H1 (cell line): ENCODE measurements at regions not wholly inside any gene's neighbourhood (a gene's known extent, or its start where the extent isn't known, plus 50 kb on each side); places are given as distances from the start of the nearest gene placed in this dataset.

Experiments used
- CTCF ChIA-PET: fragments of 300-600 bp; sonication (Branson Sonifier 250); formaldehyde crosslinking; loops from one replicate; lab custom pipeline; 2021; ENCODE audit not compliant: partially characterized antibody; lab: Charles Lee
- POLR2A ChIA-PET: fragments of 300-600 bp; sonication (Branson Sonifier 250); formaldehyde crosslinking; loops from one replicate; lab custom pipeline; 2021; ENCODE audit warnings: inconsistent platforms; ENCODE audit not compliant: partially characterized antibody; lab: Charles Lee
- DNase-seq, 2 experiments: peaks; one replicate each; pipeline versions ENCODE4 v3.0.0 to v3.0.0-alpha.2; 2010 to 2022; ENCODE audit warnings: low spot score in 2 of 2, low read depth in 1 of 2, mixed read lengths in 1 of 2
- FAIRE-seq: peaks from 2 replicates; lab custom pipeline; 2011; peaks lifted over from hg19 to GRCh38; lab: Jason Lieb, UNC
- H2AFZ ChIP-seq: 2 replicates; pipeline ENCODE4 v1.8.1; 2012; ENCODE audit warnings: low read length, inconsistent platforms
- H2AK5ac ChIP-seq: 2 replicates; pipeline ENCODE4 v1.6.1; 2013; ENCODE audit warnings: low read depth, low read length
- H2BK120ac ChIP-seq: replicated peaks from 2 replicates; pipeline ENCODE3; 2013; ENCODE audit warnings: low read depth, low read length, inconsistent platforms
- H2BK12ac ChIP-seq: 2 replicates; pipeline ENCODE4 v1.6.1; 2013; ENCODE audit warnings: low read depth, low read length
- H2BK15ac ChIP-seq: 2 replicates; pipeline ENCODE4 v1.6.1; 2013; ENCODE audit warnings: low read length
- H2BK20ac ChIP-seq: 2 replicates; pipeline ENCODE4 v1.6.1; 2013; ENCODE audit warnings: low read length
- H2BK5ac ChIP-seq: 2 replicates; pipeline ENCODE4 v1.6.1; 2013; ENCODE audit warnings: low read depth, low read length
- H3K14ac ChIP-seq: 2 replicates; pipeline ENCODE4 v1.6.1; 2013; ENCODE audit warnings: inconsistent platforms; ENCODE audit not compliant: insufficient read length
- H3K18ac ChIP-seq: 2 replicates; pipeline ENCODE4 v1.6.1; 2013; ENCODE audit warnings: low read length; ENCODE audit errors: extremely low read depth
- H3K23ac ChIP-seq: 2 replicates; pipeline ENCODE4 v1.6.1; 2013; ENCODE audit warnings: inconsistent platforms; ENCODE audit not compliant: insufficient read length
- H3K23me2 ChIP-seq: 2 replicates; pipeline ENCODE4 v1.6.1; 2013; ENCODE audit warnings: low read depth, low read length
- H3K27ac ChIP-seq: 2 replicates; pipeline ENCODE4 v1.6.1; 2011; ENCODE audit warnings: low read depth, low read length, inconsistent platforms
- H3K27me3 ChIP-seq, 4 experiments: replicated peaks in 1 of 4; 1 replicate in 1 of 4; 2 replicates in 3 of 4; pipeline versions ENCODE4 v1.6.1 to v1.8.1; 2011 to 2013; ENCODE audit warnings: low read length in 3 of 4, mild to moderate bottlenecking in 3 of 4, inconsistent platforms in 2 of 4, mixed read lengths in 2 of 4, moderate library complexity in 1 of 4; ENCODE audit not compliant: control insufficient read depth in 3 of 4, insufficient read depth in 3 of 4; ENCODE audit errors: extremely low read depth in 1 of 4
- H3K36me3 ChIP-seq, 4 experiments: 2 replicates each; pipeline versions ENCODE4 v1.6.1 to v1.8.1; 2011 to 2013; ENCODE audit warnings: mild to moderate bottlenecking in 4 of 4, low read length in 3 of 4, moderate library complexity in 2 of 4, control low read depth in 1 of 4, inconsistent platforms in 1 of 4; ENCODE audit not compliant: insufficient read depth in 4 of 4, control insufficient read depth in 2 of 4
- H3K4ac ChIP-seq: replicated peaks from 2 replicates; pipeline ENCODE3; 2013; ENCODE audit warnings: low read length, low read depth, mixed read lengths, inconsistent platforms; ENCODE audit not compliant: insufficient read length
- H3K4me1 ChIP-seq, 4 experiments: replicated peaks in 1 of 4; 1 replicate in 1 of 4; 2 replicates in 3 of 4; pipeline versions ENCODE4 v1.6.1 to v1.8.1; 2011 to 2013; ENCODE audit warnings: low read length in 3 of 4, inconsistent platforms in 2 of 4, mixed read lengths in 1 of 4; ENCODE audit not compliant: insufficient read depth in 4 of 4, control insufficient read depth in 3 of 4
- H3K4me2 ChIP-seq, 2 experiments: 2 replicates each; pipeline versions ENCODE4 v1.6.1 to v1.8.1; 2011 to 2013; ENCODE audit warnings: low read depth in 2 of 2, low read length in 2 of 2, control low read depth in 1 of 2, inconsistent platforms in 1 of 2, mild to moderate bottlenecking in 1 of 2; ENCODE audit not compliant: insufficient read depth in 1 of 2
- H3K4me3 ChIP-seq, 4 experiments: fragments of 200-600, 300-600 bp in 1 of 4; sonication (generic), shearing (Covaris generic), sonication (Bioruptor Twin) in 1 of 4; 2 replicates each; pipeline versions ENCODE4 v1.5.1 to v1.8.1; 2011 to 2016; ENCODE audit warnings: low read length in 4 of 4, low read depth in 3 of 4, control low read depth in 2 of 4, inconsistent platforms in 2 of 4, mild to moderate bottlenecking in 2 of 4, mixed read lengths in 1 of 4, moderate library complexity in 1 of 4; ENCODE audit not compliant: insufficient read depth in 2 of 4; ENCODE audit errors: extremely low read depth in 1 of 4
- H3K56ac ChIP-seq: replicated peaks from 2 replicates; pipeline ENCODE3; 2013; ENCODE audit warnings: low read depth, mild to moderate bottlenecking, mixed read lengths, low read length, inconsistent platforms; ENCODE audit not compliant: insufficient read length
- H3K79me1 ChIP-seq: 2 replicates; pipeline ENCODE4 v1.6.1; 2013; ENCODE audit warnings: low read depth, low read length, control low read depth
- H3K79me2 ChIP-seq, 2 experiments: 2 replicates each; pipeline versions ENCODE4 v1.6.1 to v1.8.1; 2012 to 2013; ENCODE audit warnings: low read length in 2 of 2, mild to moderate bottlenecking in 2 of 2, inconsistent platforms in 1 of 2; ENCODE audit not compliant: insufficient read depth in 2 of 2, control insufficient read depth in 1 of 2
- H3K9ac ChIP-seq, 4 experiments: replicated peaks in 1 of 4; 1 replicate in 1 of 4; 2 replicates in 3 of 4; pipeline versions ENCODE4 v1.6.1 to v1.8.1; 2011 to 2013; ENCODE audit warnings: low read depth in 3 of 4, low read length in 3 of 4, control low read depth in 2 of 4, mild to moderate bottlenecking in 2 of 4, moderate library complexity in 2 of 4, inconsistent platforms in 1 of 4; ENCODE audit errors: extremely low read depth in 1 of 4
- H3K9me3 ChIP-seq, 2 experiments: 2 replicates each; pipeline versions ENCODE4 v1.6.1 to v1.8.1; 2012 to 2013; ENCODE audit warnings: mild to moderate bottlenecking in 2 of 2, moderate library complexity in 2 of 2, control low read depth in 1 of 2, inconsistent platforms in 1 of 2, low read depth in 1 of 2, low read length in 1 of 2, mixed read lengths in 1 of 2; ENCODE audit not compliant: insufficient read depth in 2 of 2
- H4K20me1 ChIP-seq, 2 experiments: replicated peaks in 1 of 2; 2 replicates each; pipeline versions ENCODE3 to v1.8.1; 2011 to 2013; ENCODE audit warnings: inconsistent platforms in 2 of 2, low read length in 2 of 2, mild to moderate bottlenecking in 1 of 2; ENCODE audit not compliant: insufficient read depth in 2 of 2, control insufficient read depth in 1 of 2
- H4K5ac ChIP-seq: 2 replicates; pipeline ENCODE4 v1.6.1; 2013; ENCODE audit warnings: low read length, low read depth, mixed read lengths, inconsistent platforms; ENCODE audit not compliant: insufficient read length
- H4K8ac ChIP-seq: 2 replicates; pipeline ENCODE4 v1.8.0; 2013; ENCODE audit warnings: mild to moderate bottlenecking, moderate library complexity, low read length, inconsistent platforms; ENCODE audit not compliant: insufficient read depth; ENCODE audit errors: extremely low read depth
- H4K91ac ChIP-seq: replicated peaks from 2 replicates; pipeline ENCODE3; 2013; ENCODE audit warnings: low read length, mixed read lengths, inconsistent platforms; ENCODE audit not compliant: insufficient read length
- WGBS, 2 experiments: shearing (Covaris generic) in 1 of 2; methylation state at CpG; one replicate each; pipeline versions ENCODE4 v1.1.6 to v1.1.7; 2013 to 2015; ENCODE audit warnings: low lambda C conversion rate in 2 of 2, mixed read lengths in 2 of 2, inconsistent platforms in 1 of 2, low coverage in 1 of 2, missing lambda C conversion rate in 1 of 2; ENCODE audit not compliant: insufficient replicate concordance in 2 of 2, insufficient coverage in 1 of 2, insufficient read length in 1 of 2; ENCODE audit errors: extremely low coverage in 1 of 2, missing lambda C conversion rate in 1 of 2; 5-methylcytosine and 5-hydroxymethylcytosine counted together

GRCh38 chr12:30466093-30466585 lies 229.5 kb downstream of the IPO8 start:
- H3K23me2 ChIP-seq, result no peaks in the 10 kb centered on the region
- H3K56ac ChIP-seq, result no peak overlapping the region
- H3K18ac ChIP-seq, result no peak overlapping the region
- no peak overlapping the region for H2BK20ac ChIP-seq
- H3K9me3 ChIP-seq, result no peaks in the 10 kb centered on the region
- H4K5ac ChIP-seq, result no peak overlapping the region
- ChIA-PET CTCF (interaction anchor here (0.7 kb wide), 1 partner anchor 229 kb away, joined by 3 read pairs; no protein-coding TSS in a partner anchor), POLR2A (interaction anchor here (0.7 kb wide), 1 partner anchor 906 kb away, joined by 3 read pairs; no protein-coding TSS in a partner anchor)
- H4K20me1 ChIP-seq, result no peaks in the 10 kb centered on the region
- no peak overlapping the region for H2BK12ac ChIP-seq
- no peaks in the 10 kb centered on the region for H3K79me2 ChIP-seq
- no peaks in the 10 kb centered on the region for H3K36me3 ChIP-seq
- H3K4me1 ChIP-seq, result peaks cover 0 to 4% (median 0%) of the 10 kb centered on the region in 4 experiments; a peak in 1 of 7 replicates
- H3K9ac ChIP-seq, result no peak overlapping the region
- no peaks in the 10 kb centered on the region; a peak in 1 of 7 replicates for H3K27me3 ChIP-seq
- no peak overlapping the region for H3K23ac ChIP-seq
- DNase-seq (no peak), FAIRE-seq (no peak)
- H3K4me3 ChIP-seq, result no peak overlapping the region
- no peak overlapping the region for H4K91ac ChIP-seq
- no peak overlapping the region for H2BK15ac ChIP-seq
- no peak overlapping the region for H4K8ac ChIP-seq
- H3K14ac ChIP-seq, result no peak overlapping the region
- no peak overlapping the region for H2BK5ac ChIP-seq
- H2AK5ac ChIP-seq, result no peak overlapping the region
- no peak overlapping the region for H3K4ac ChIP-seq
- no peak overlapping the region for H3K27ac ChIP-seq
- H2BK120ac ChIP-seq, result no peak overlapping the region
- no peak overlapping the region for H3K4me2 ChIP-seq
- H3K79me1 ChIP-seq, result no peaks in the 10 kb centered on the region
- H2AFZ ChIP-seq, result no peak overlapping the region
- 88% methylated on average over 4 of the region's 4 CpGs; no CpG with 5 or more reads in 1 of the 2 experiments for WGBS, 2 experiments
